ENCODE measurements at regions not wholly inside any gene's neighbourhood (a gene's known extent, or its start where the extent isn't known, plus 50 kb on each side); places are given as distances from the start of the nearest gene placed in this dataset.

- no peak overlapping the region for H3K9ac ChIP-seq (ENCODE audit: low read length)
- CTCF ChIA-PET = no interaction called here
- no peak overlapping the region for H2AFZ ChIP-seq (ENCODE audit: low read length)
- H3K4me1 ChIP-seq (ENCODE audit: insufficient read depth, low read length) = peaks cover 12% of the 10 kb centered on the region
- intact Hi-C loops (cut with micrococcal nuclease) = no loop called here
- ATAC-seq (no peak), DNase-seq (peak; percentile 49)
- no peaks in the 10 kb centered on the region for H3K27me3 ChIP-seq (ENCODE audit: low read length)
- no peaks in the 10 kb centered on the region for H3K9me2 ChIP-seq (replicated peaks; ENCODE audit: low read length)
- H3K79me2 ChIP-seq (ENCODE audit: low read length) = no peaks in the 10 kb centered on the region
- H4K20me1 ChIP-seq (ENCODE audit: low read length) = no peaks in the 10 kb centered on the region
- BruUV-seq (replicated peaks) = no TSS peak
- POLR2A ChIA-PET (ENCODE audit: unreplicated experiment) = no interaction called here
- H3K36me3 ChIP-seq (ENCODE audit: low read depth, low read length) = no peaks in the 10 kb centered on the region
- H3F3A ChIP-seq (ENCODE audit: low read length, unreplicated experiment) = no peaks in the 10 kb centered on the region
- no peaks in the 10 kb centered on the region for H3K9me3 ChIP-seq (ENCODE audit: low read length)
- no peak overlapping the region for H3K4me3 ChIP-seq (ENCODE audit: low read length)
- H3K27ac ChIP-seq (ENCODE audit: low read length) = no peak overlapping the region
- TF ChIP-seq CTCF (conservative IDR thresholded peaks at IDR 0.05; ENCODE audit: low read depth, low read length) (no peak), EZH2 (IDR thresholded peaks at IDR 0.05; ENCODE audit: low read length, unreplicated experiment) (no peak)
- no peak overlapping the region for H3K4me2 ChIP-seq (ENCODE audit: low read length)
Observed at GRCh38 chr3:66588340-66588847, 87.6 kb upstream of the LRIG1 start.

GRCh38 chr3:66592016-66592761 is 91.4 kb upstream of the LRIG1 start:
- intact Hi-C loops (cut with micrococcal nuclease) = no loop called here
- DNase-seq = no peak
- no peak overlapping the region for H2AFZ ChIP-seq (ENCODE audit: low read length)
- peaks cover 14% of the 10 kb centered on the region for H3K4me1 ChIP-seq (ENCODE audit: insufficient read depth, low read length)
- H3F3A ChIP-seq (ENCODE audit: low read length, unreplicated experiment) = no peaks in the 10 kb centered on the region
- ChIA-PET POLR2A (ENCODE audit: unreplicated experiment) (no interaction called here), CTCF (no interaction called here)
- no peaks in the 10 kb centered on the region for H3K79me2 ChIP-seq (ENCODE audit: low read length)
- ATAC-seq = no peak
- no peaks in the 10 kb centered on the region for H3K9me3 ChIP-seq (ENCODE audit: low read length)
- no TSS peak for BruUV-seq (replicated peaks)
- H3K9me2 ChIP-seq (replicated peaks; ENCODE audit: low read length) = no peaks in the 10 kb centered on the region
- no peaks in the 10 kb centered on the region for H4K20me1 ChIP-seq (ENCODE audit: low read length)
- H3K27ac ChIP-seq (ENCODE audit: low read length) = no peak overlapping the region
- no peaks in the 10 kb centered on the region for H3K36me3 ChIP-seq (ENCODE audit: low read depth, low read length)
- no peaks in the 10 kb centered on the region for H3K27me3 ChIP-seq (ENCODE audit: low read length)
- no peak overlapping the region for H3K4me2 ChIP-seq (ENCODE audit: low read length)
- no peak for TF ChIP-seq EZH2 (IDR thresholded peaks at IDR 0.05; ENCODE audit: low read length, unreplicated experiment)
- no peak for TF ChIP-seq EZH2phosphoT487 (IDR thresholded peaks at IDR 0.05; ENCODE audit: borderline replicate concordance, low read length)
- TF ChIP-seq CTCF (conservative IDR thresholded peaks at IDR 0.05; ENCODE audit: low read depth, low read length) = no peak
- H3K4me3 ChIP-seq (ENCODE audit: low read length) = no peak overlapping the region
- H3K9ac ChIP-seq (ENCODE audit: low read length) = no peak overlapping the region

GRCh38 chr3:66592927-66593625 is 92.3 kb upstream of the LRIG1 start:
- Histone ChIP-seq H3K9me2 (replicated peaks; ENCODE audit: low read length) (no peaks in the 10 kb centered on the region), H3K9me3 (ENCODE audit: low read length) (no peaks in the 10 kb centered on the region), H3K36me3 (ENCODE audit: low read depth, low read length) (no peaks in the 10 kb centered on the region), H3K27me3 (ENCODE audit: low read length) (no peaks in the 10 kb centered on the region), H3K4me3 (ENCODE audit: low read length) (no peak overlapping the region), H2AFZ (ENCODE audit: low read length) (no peak overlapping the region), H3F3A (ENCODE audit: low read length, unreplicated experiment) (no peaks in the 10 kb centered on the region), H3K27ac (ENCODE audit: low read length) (no peak overlapping the region), H3K9ac (ENCODE audit: low read length) (no peak overlapping the region), H4K20me1 (ENCODE audit: low read length) (no peaks in the 10 kb centered on the region), H3K4me2 (ENCODE audit: low read length) (no peak overlapping the region), H3K79me2 (ENCODE audit: low read length) (no peaks in the 10 kb centered on the region), H3K4me1 (ENCODE audit: insufficient read depth, low read length) (peaks cover 14% of the 10 kb centered on the region)
- intact Hi-C loops (cut with micrococcal nuclease) = no loop called here
- TF ChIP-seq CTCF (conservative IDR thresholded peaks at IDR 0.05; ENCODE audit: low read depth, low read length) (no peak), EZH2phosphoT487 (IDR thresholded peaks at IDR 0.05; ENCODE audit: borderline replicate concordance, low read length) (no peak), EZH2 (IDR thresholded peaks at IDR 0.05; ENCODE audit: low read length, unreplicated experiment) (no peak)
- no TSS peak for BruUV-seq (replicated peaks)
- no peak for DNase-seq
- ChIA-PET CTCF (no interaction called here), POLR2A (ENCODE audit: unreplicated experiment) (no interaction called here)
- no peak for ATAC-seq
